ENCODE measurements at regions not wholly inside any gene's neighbourhood (a gene's known extent, or its start where the extent isn't known, plus 50 kb on each side); places are given as distances from the start of the nearest gene placed in this dataset.

- Histone ChIP-seq H3K27me3 (replicated peaks; ENCODE audit: insufficient read depth, low read depth, low read length, poor library complexity) (peaks cover 50% of the 10 kb centered on the region), H3K27ac (ENCODE audit: low read depth, low read length, poor library complexity, severe bottlenecking) (no peak overlapping the region), H3K9me3 (ENCODE audit: low read depth, low read length, poor library complexity, severe bottlenecking) (no peaks in the 10 kb centered on the region), H3K4me1 (ENCODE audit: insufficient read depth, low read length, poor library complexity, severe bottlenecking) (no peaks in the 10 kb centered on the region), H3K36me3 (ENCODE audit: insufficient read depth, low read length, poor library complexity, severe bottlenecking) (no peaks in the 10 kb centered on the region), H3K4me3 (ENCODE audit: low read depth, low read length, poor library complexity, severe bottlenecking) (no peak overlapping the region)
- DNase-seq (ENCODE audit: low spot score), result no peak
- no peak for TF ChIP-seq CTCF (conservative IDR thresholded peaks at IDR 0.05; ENCODE audit: low read depth, low read length)
- TF ChIP-seq EZH2 (IDR thresholded peaks at IDR 0.05; ENCODE audit: borderline replicate concordance, low read depth, low read length, poor library complexity, severe bottlenecking), result no peak
- no TSS peak for BruUV-seq (replicated peaks)
- ChIA-PET CTCF (no interaction called here), POLR2A (ENCODE audit: low non-redundant PET) (no interaction called here)
- intact Hi-C loops (cut with micrococcal nuclease; ENCODE audit: unreplicated experiment), result no loop called here
Measured at GRCh38 chr1:218200979-218201378, 84.1 kb upstream of the RRP15 start.

- no peak overlapping the region for H3K27ac ChIP-seq (ENCODE audit: low read depth, low read length, poor library complexity, severe bottlenecking)
- H3K27me3 ChIP-seq (replicated peaks; ENCODE audit: insufficient read depth, low read depth, low read length, poor library complexity), result peaks cover 56% of the 10 kb centered on the region
- no peaks in the 10 kb centered on the region for H3K9me3 ChIP-seq (ENCODE audit: low read depth, low read length, poor library complexity, severe bottlenecking)
- H3K4me1 ChIP-seq (ENCODE audit: insufficient read depth, low read length, poor library complexity, severe bottlenecking), result no peaks in the 10 kb centered on the region
- no peak overlapping the region for H3K4me3 ChIP-seq (ENCODE audit: low read depth, low read length, poor library complexity, severe bottlenecking)
- H3K36me3 ChIP-seq (ENCODE audit: insufficient read depth, low read length, poor library complexity, severe bottlenecking), result no peaks in the 10 kb centered on the region
- DNase-seq (ENCODE audit: low spot score), result no peak
- intact Hi-C loops (cut with micrococcal nuclease; ENCODE audit: unreplicated experiment), result no loop called here
- POLR2A ChIA-PET (ENCODE audit: low non-redundant PET), result no interaction called here
- CTCF ChIA-PET, result no interaction called here
- BruUV-seq (replicated peaks), result no TSS peak
- no peak for TF ChIP-seq EZH2 (IDR thresholded peaks at IDR 0.05; ENCODE audit: borderline replicate concordance, low read depth, low read length, poor library complexity, severe bottlenecking)
- TF ChIP-seq CTCF (conservative IDR thresholded peaks at IDR 0.05; ENCODE audit: low read depth, low read length), result no peak
Measured at GRCh38 chr1:218201601-218202000, 83.5 kb upstream of the RRP15 start.

GRCh38 chr1:218205721-218206120, 79.4 kb upstream of the RRP15 start:
- Histone ChIP-seq H3K27me3 (replicated peaks; ENCODE audit: insufficient read depth, low read depth, low read length, poor library complexity) (peaks cover 59% of the 10 kb centered on the region), H3K4me3 (ENCODE audit: low read depth, low read length, poor library complexity, severe bottlenecking) (no peak overlapping the region), H3K4me1 (ENCODE audit: insufficient read depth, low read length, poor library complexity, severe bottlenecking) (no peaks in the 10 kb centered on the region), H3K9me3 (ENCODE audit: low read depth, low read length, poor library complexity, severe bottlenecking) (no peaks in the 10 kb centered on the region), H3K27ac (ENCODE audit: low read depth, low read length, poor library complexity, severe bottlenecking) (no peak overlapping the region), H3K36me3 (ENCODE audit: insufficient read depth, low read length, poor library complexity, severe bottlenecking) (no peaks in the 10 kb centered on the region)
- ChIA-PET CTCF (no interaction called here), POLR2A (ENCODE audit: low non-redundant PET) (no interaction called here)
- TF ChIP-seq CTCF (conservative IDR thresholded peaks at IDR 0.05; ENCODE audit: low read depth, low read length), result no peak
- no peak for TF ChIP-seq EZH2 (IDR thresholded peaks at IDR 0.05; ENCODE audit: borderline replicate concordance, low read depth, low read length, poor library complexity, severe bottlenecking)
- DNase-seq (ENCODE audit: low spot score), result no peak
- intact Hi-C loops (cut with micrococcal nuclease; ENCODE audit: unreplicated experiment), result no loop called here
- BruUV-seq (replicated peaks), result no TSS peak

All from A673 (cell line).